Effector memory CD4-positive, alpha-beta T cell (primary cell): ENCODE measurements at regions not wholly inside any gene's neighbourhood (a gene's known extent, or its start where the extent isn't known, plus 50 kb on each side); places are given as distances from the start of the nearest gene placed in this dataset.
"Not testable (repeated sequence)": the region's sequence is repeated elsewhere in the genome, so short reads cannot be mapped to it uniquely, and the experiment has no call there.

Source experiments
- DNase-seq, 3 donors: peaks; one replicate each; pipeline ENCODE4 v3.0.0-alpha.2; 2020
- H3K27ac ChIP-seq: 2 replicates; pipeline ENCODE4 v1.7.0; 2013; ENCODE audit warnings: mild to moderate bottlenecking, low read length, moderate library complexity; ENCODE audit not compliant: insufficient read depth, poor library complexity, severe bottlenecking
- H3K27me3 ChIP-seq: replicated peaks from 2 replicates; pipeline ENCODE4 v1.7.0; 2013; ENCODE audit warnings: mild to moderate bottlenecking, low read length; ENCODE audit not compliant: insufficient read depth, control insufficient read depth, poor library complexity, severe bottlenecking
- H3K36me3 ChIP-seq: 2 replicates; pipeline ENCODE4 v1.7.0; 2013; ENCODE audit warnings: mild to moderate bottlenecking, low read length, moderate library complexity; ENCODE audit not compliant: control insufficient read depth, insufficient read depth
- H3K4me1 ChIP-seq: 2 replicates; pipeline ENCODE4 v1.7.0; 2013; ENCODE audit warnings: low read length, mild to moderate bottlenecking; ENCODE audit not compliant: control insufficient read depth, insufficient read depth, poor library complexity, severe bottlenecking
- H3K4me3 ChIP-seq: 2 replicates; pipeline ENCODE4 v1.7.0; 2013; ENCODE audit warnings: low read length, low read depth, mild to moderate bottlenecking; ENCODE audit not compliant: insufficient read depth, poor library complexity, severe bottlenecking
- H3K9me3 ChIP-seq: 2 replicates; pipeline ENCODE4 v1.7.0; 2013; ENCODE audit warnings: mild to moderate bottlenecking, low read length, moderate library complexity; ENCODE audit not compliant: control insufficient read depth

DNA sequence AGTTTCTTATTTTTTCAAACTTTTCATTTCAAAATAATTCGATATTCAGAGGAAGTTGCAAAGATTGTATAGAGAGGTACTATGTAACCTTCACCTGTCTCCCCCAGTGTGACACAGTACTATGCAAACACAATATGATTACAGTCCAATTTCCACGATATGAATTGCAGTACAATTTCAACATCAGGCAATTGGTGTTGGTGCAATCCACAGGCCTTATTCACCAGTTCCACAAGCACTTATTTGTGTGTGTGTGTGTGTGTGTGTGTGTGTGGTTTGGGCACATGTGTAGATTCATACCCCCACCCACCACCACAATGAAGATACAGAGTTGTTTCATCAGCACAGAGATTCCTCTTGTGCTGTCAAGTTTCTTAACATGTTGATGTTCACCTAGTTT is 69.7 kb upstream of the ARL4C start:
- no peaks in the 10 kb centered on the region for H3K4me1 ChIP-seq
- no peak for DNase-seq
- no peaks in the 10 kb centered on the region for H3K36me3 ChIP-seq
- no peaks in the 10 kb centered on the region for H3K27me3 ChIP-seq
- H3K27ac ChIP-seq, result no peak overlapping the region
- no peak overlapping the region for H3K4me3 ChIP-seq
- no peaks in the 10 kb centered on the region for H3K9me3 ChIP-seq

GRCh38 chr2:234565842-234566619 is 69.2 kb upstream of the ARL4C start:
- no peak for DNase-seq
- H3K4me1 ChIP-seq, result no peaks in the 10 kb centered on the region
- H3K36me3 ChIP-seq, result no peaks in the 10 kb centered on the region
- H3K4me3 ChIP-seq, result no peak overlapping the region
- H3K9me3 ChIP-seq, result no peaks in the 10 kb centered on the region
- H3K27me3 ChIP-seq, result no peaks in the 10 kb centered on the region
- H3K27ac ChIP-seq, result no peak overlapping the region

DNA sequence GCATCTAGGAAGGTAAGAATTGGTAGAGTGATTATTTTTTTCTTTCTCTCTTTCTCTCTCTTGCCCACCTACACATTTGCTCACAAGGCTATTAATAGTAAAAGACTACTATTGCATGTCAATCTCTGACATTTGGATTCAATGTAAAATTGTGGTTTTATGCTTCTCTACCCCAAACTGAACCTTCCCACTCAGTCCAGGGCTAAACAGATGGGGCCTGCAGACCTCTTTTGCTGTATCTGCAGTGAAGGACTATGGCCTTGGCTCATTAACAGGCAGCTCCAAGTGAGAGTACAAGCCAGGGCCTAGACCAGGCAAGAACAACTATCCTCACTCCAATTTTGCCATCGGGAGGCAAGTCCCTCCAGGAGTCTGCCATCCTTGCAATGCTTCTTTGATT is 68.3 kb upstream of the ARL4C start:
- H3K4me1 ChIP-seq, result no peaks in the 10 kb centered on the region
- no peak overlapping the region for H3K4me3 ChIP-seq
- DNase-seq, result no peak
- no peaks in the 10 kb centered on the region for H3K36me3 ChIP-seq
- H3K27ac ChIP-seq, result no peak overlapping the region
- no peaks in the 10 kb centered on the region for H3K27me3 ChIP-seq
- H3K9me3 ChIP-seq, result no peaks in the 10 kb centered on the region

DNA sequence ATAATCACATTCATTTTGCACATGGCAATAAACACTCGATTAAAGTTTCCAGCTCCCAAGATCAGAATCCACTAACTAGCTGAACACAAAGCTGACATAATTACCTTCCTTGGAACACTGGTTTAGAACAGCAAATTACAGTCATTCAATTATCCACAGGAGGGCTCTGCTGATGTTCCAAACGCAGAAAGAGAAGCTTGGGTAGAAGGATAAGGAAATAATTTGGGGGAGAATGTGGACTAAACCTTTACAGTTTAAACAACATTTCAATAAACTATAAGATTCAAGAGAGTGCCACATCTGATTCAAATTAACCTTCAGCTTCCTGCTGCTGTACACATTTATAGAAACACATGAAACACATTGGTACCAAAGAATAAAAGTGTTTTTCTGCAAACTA is 67.8 kb upstream of the ARL4C start:
- no peak overlapping the region for H3K4me3 ChIP-seq
- DNase-seq, result no peak

GRCh38 chr2:234559609-234560008 is 62.7 kb upstream of the ARL4C start:
- Histone ChIP-seq H3K4me3 (no peak overlapping the region), H3K27ac (no peak overlapping the region), H3K36me3 (no peaks in the 10 kb centered on the region), H3K4me1 (no peaks in the 10 kb centered on the region), H3K9me3 (no peaks in the 10 kb centered on the region), H3K27me3 (no peaks in the 10 kb centered on the region)
- no peak for DNase-seq

More for the DNA sequence above, 67.8 kb upstream of the ARL4C start:
- Histone ChIP-seq H3K9me3 (no peaks in the 10 kb centered on the region), H3K27ac (no peak overlapping the region), H3K27me3 (no peaks in the 10 kb centered on the region), H3K4me1 (no peaks in the 10 kb centered on the region), H3K36me3 (no peaks in the 10 kb centered on the region)

GRCh38 chr2:234558642-234559041 is 61.8 kb upstream of the ARL4C start:
- H3K4me1 ChIP-seq, result no peaks in the 10 kb centered on the region
- DNase-seq, result no peak

GRCh38 chr2:234556848-234557573 is 60.1 kb upstream of the ARL4C start:
- H3K27ac ChIP-seq, result no peak overlapping the region
- H3K27me3 ChIP-seq, result no peaks in the 10 kb centered on the region
- H3K9me3 ChIP-seq, result no peaks in the 10 kb centered on the region
- DNase-seq, result no peak
- H3K36me3 ChIP-seq, result no peaks in the 10 kb centered on the region
- H3K4me1 ChIP-seq, result no peaks in the 10 kb centered on the region
- no peak overlapping the region for H3K4me3 ChIP-seq

More at GRCh38 chr2:234558642-234559041, 61.8 kb upstream of the ARL4C start:
- Histone ChIP-seq H3K9me3 (no peaks in the 10 kb centered on the region), H3K27me3 (no peaks in the 10 kb centered on the region), H3K36me3 (no peaks in the 10 kb centered on the region), H3K27ac (no peak overlapping the region), H3K4me3 (no peak overlapping the region)

GRCh38 chr2:234555616-234556249 is 58.9 kb upstream of the ARL4C start:
- DNase-seq, result no peak
- no peaks in the 10 kb centered on the region for H3K4me1 ChIP-seq
- H3K27ac ChIP-seq, result no peak overlapping the region
- H3K4me3 ChIP-seq, result no peak overlapping the region
- no peaks in the 10 kb centered on the region for H3K27me3 ChIP-seq
- no peaks in the 10 kb centered on the region for H3K36me3 ChIP-seq
- H3K9me3 ChIP-seq, result no peaks in the 10 kb centered on the region

DNA sequence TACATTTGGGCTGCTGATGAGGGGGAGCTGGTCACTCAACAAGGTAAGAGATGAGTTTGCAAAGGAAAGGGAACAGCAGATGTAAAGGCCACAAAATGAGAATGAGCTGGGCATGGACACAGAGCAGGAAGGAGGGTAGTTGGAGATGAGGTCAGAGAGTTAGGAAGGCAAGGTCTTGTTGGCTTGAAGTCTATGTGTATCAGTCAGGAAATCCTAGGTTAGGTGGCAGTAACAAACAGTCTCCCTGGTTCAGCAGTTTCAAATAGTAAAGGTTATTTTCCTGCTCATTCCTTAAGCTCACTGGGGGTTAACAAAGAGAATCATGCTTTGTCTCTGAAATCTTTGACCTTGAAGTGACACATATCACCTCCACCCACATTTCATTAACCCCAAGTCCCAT is 58.3 kb upstream of the ARL4C start:
- no peaks in the 10 kb centered on the region for H3K27me3 ChIP-seq
- no peaks in the 10 kb centered on the region for H3K9me3 ChIP-seq
- H3K4me3 ChIP-seq, result no peak overlapping the region
- no peak for DNase-seq
- H3K36me3 ChIP-seq, result no peaks in the 10 kb centered on the region
- H3K4me1 ChIP-seq, result no peaks in the 10 kb centered on the region
- H3K27ac ChIP-seq, result no peak overlapping the region

DNA sequence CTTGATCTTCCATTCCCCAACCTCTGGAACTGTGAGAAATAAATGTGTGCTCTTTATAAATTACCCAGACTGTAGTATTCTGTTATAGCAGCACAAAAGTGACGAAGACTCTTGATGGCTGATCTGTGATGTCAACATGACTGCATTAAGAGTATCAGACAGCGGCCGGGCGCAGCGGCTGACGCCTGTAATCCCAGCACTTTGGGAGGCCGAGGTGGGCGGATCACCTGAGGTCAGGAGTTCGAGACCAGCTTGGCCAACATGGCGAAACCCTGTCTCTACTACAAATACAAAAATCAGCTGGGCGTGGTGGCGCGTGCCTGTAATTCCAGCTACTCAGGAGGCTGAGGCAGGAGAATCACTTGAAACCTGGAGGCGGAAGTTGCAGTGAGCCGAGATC is 56.3 kb upstream of the ARL4C start:
- H3K36me3 ChIP-seq, H3K9me3 ChIP-seq, DNase-seq, H3K4me1 ChIP-seq, H3K27me3 ChIP-seq, H3K4me3 ChIP-seq, H3K27ac ChIP-seq: not testable (repeated sequence)
